Cardiac fibroblast (primary cell): ENCODE measurements at regions not wholly inside any gene's neighbourhood (a gene's known extent, or its start where the extent isn't known, plus 50 kb on each side); places are given as distances from the start of the nearest gene placed in this dataset.
"Not testable (repeated sequence)": the region's sequence is repeated elsewhere in the genome, so short reads cannot be mapped to it uniquely, and the experiment has no call there.

Source experiments
- DNase-seq, 2 donors: peaks; one replicate each; pipeline versions ENCODE4 v3.0.0 to v3.0.0-alpha.2; 2010; ENCODE audit warnings: low read depth in 2 of 2
- H3K4me3 ChIP-seq, 2 donors: replicated peaks in 1 of 2; 1 replicate in 1 of 2; 2 replicates in 1 of 2; pipeline ENCODE4 v1.5.1; 2011; ENCODE audit warnings: low read depth in 2 of 2, low read length in 2 of 2, mild to moderate bottlenecking in 2 of 2, moderate library complexity in 1 of 2
- CTCF ChIP-seq: IDR thresholded peaks from one replicate; pipeline ENCODE4 v1.5.1; 2011; ENCODE audit warnings: low read depth, mild to moderate bottlenecking, low read length, inconsistent platforms

GRCh38 chr14:45906257-45906656 is 653.3 kb upstream of the MIS18BP1 start:
- no peak for DNase-seq
- H3K4me3 ChIP-seq, result no peak overlapping the region
- TF ChIP-seq CTCF, result no peak

GRCh38 chr14:45905672-45906071 is 652.7 kb upstream of the MIS18BP1 start:
- no peak for TF ChIP-seq CTCF
- H3K4me3 ChIP-seq, result no peak overlapping the region

GRCh38 chr14:45904314-45904713 is 651.3 kb upstream of the MIS18BP1 start:
- no peak overlapping the region for H3K4me3 ChIP-seq
- DNase-seq, result no peak
- TF ChIP-seq CTCF, result no peak

More at GRCh38 chr14:45905672-45906071, 652.7 kb upstream of the MIS18BP1 start:
- no peak for DNase-seq

GRCh38 chr14:45902241-45902640 is 649.2 kb upstream of the MIS18BP1 start:
- no peak for DNase-seq
- no peak for TF ChIP-seq CTCF
- no peak overlapping the region for H3K4me3 ChIP-seq

GRCh38 chr14:45897439-45897838 is 644.4 kb upstream of the MIS18BP1 start:
- no peak overlapping the region for H3K4me3 ChIP-seq
- no peak for DNase-seq
- no peak for TF ChIP-seq CTCF

- no peak for TF ChIP-seq CTCF
- no peak overlapping the region for H3K4me3 ChIP-seq
- no peak for DNase-seq
Measured at GRCh38 chr14:45893127-45893526, 640.1 kb upstream of the MIS18BP1 start.

- no peak overlapping the region for H3K4me3 ChIP-seq
- DNase-seq, result no peak
- TF ChIP-seq CTCF, result no peak
Measured at GRCh38 chr14:45891417-45892080, 638.5 kb upstream of the MIS18BP1 start.

GRCh38 chr14:45888766-45889285 is 635.8 kb upstream of the MIS18BP1 start:
- not testable (repeated sequence) for H3K4me3 ChIP-seq, DNase-seq
